GM19395 (cell line): ENCODE measurements at regions not wholly inside any gene's neighbourhood (a gene's known extent, or its start where the extent isn't known, plus 50 kb on each side); places are given as distances from the start of the nearest gene placed in this dataset.
"Not testable (repeated sequence)": the region's sequence is repeated elsewhere in the genome, so short reads cannot be mapped to it uniquely, and the experiment has no call there.

ENCODE experiments used
- ATAC-seq: cut with Tn5 transposase; IDR thresholded peaks from one replicate; pipeline ENCODE4 v1.9.1; 2021; ENCODE audit warnings: mild to moderate bottlenecking, moderate library complexity; ENCODE audit not compliant: unreplicated experiment

- no peak for ATAC-seq
Observed at GRCh38 chr3:75237477-75237876, 426.7 kb upstream of the FRG2C start.

DNA sequence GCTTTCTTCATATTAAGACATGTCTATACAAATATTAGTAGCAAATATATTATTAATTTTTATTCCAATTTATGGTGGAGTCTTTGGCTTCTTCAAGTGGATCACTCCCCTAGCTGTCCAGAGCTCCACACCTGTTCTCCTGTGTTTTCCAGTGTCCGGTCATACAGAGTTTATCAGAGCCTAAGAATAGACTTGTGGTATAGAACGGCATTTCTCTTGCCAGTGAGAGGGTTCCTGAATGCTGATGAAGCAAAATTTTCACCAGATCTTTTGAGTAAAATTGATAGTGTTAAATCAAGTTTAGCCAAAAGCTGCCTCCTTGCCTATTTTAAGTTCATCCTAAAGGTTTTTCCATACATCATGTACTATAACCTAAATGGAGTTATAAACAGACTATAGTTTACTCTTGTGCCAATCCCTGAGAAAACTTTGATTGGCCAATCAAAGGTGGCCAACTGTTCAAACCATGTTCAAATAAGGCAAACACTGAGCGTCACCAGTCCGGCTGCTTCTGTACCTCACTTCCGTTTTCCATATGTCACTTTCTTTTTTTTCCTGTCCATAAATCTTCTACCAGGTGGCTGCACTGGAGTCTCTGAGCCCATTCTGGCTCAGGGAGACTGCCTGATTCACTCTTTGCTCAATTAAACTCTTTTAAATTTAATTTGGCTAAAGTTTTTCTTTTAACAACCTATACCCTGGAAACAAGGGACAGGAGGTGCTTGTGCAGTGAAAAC, 422.7 kb upstream of the FRG2C start:
- ATAC-seq, result not testable (repeated sequence)

- no peak for ATAC-seq
Observed at GRCh38 chr3:75242012-75242735, 422.0 kb upstream of the FRG2C start.

- no peak for ATAC-seq
Observed at GRCh38 chr3:75248974-75249373, 415.2 kb upstream of the FRG2C start.

- ATAC-seq, result no peak
Observed at GRCh38 chr3:75254685-75255084, 409.4 kb upstream of the FRG2C start.

GRCh38 chr3:75258825-75259683, 405.1 kb upstream of the FRG2C start:
- peak; percentile 75 for ATAC-seq

DNA sequence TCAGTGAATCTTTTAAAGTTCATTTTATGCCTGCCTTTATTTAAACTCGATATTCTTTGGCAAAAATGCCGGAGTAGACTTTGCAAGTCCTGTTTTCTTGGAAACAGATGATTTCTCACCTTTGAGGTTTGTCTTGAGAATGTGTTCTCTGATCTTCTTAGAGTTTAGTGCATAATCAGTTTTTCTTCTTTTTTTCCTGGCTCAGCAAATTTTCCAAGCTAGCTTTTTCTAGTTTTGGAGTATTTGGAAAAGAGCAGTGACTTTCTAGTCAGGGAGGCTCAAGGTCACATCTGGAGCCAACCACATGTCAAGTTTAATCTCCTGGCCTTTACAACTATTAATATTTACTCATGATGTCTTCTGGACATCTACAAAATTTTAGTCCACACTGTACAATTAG, 403.2 kb upstream of the FRG2C start:
- ATAC-seq, result not testable (repeated sequence)

GRCh38 chr3:75262661-75263060, 401.5 kb upstream of the FRG2C start:
- no peak for ATAC-seq

- no peak for ATAC-seq
Observed at GRCh38 chr3:75265897-75266296, 398.2 kb upstream of the FRG2C start.

- ATAC-seq, result not testable (repeated sequence)
Observed at GRCh38 chr3:75268576-75268975, 395.6 kb upstream of the FRG2C start.

- ATAC-seq, result not testable (repeated sequence)
Observed at GRCh38 chr3:75272237-75272636, 391.9 kb upstream of the FRG2C start.

GRCh38 chr3:75272691-75273090, 391.4 kb upstream of the FRG2C start:
- ATAC-seq, result no peak

- ATAC-seq, result not testable (repeated sequence)
Observed at GRCh38 chr3:75285531-75286148, 378.5 kb upstream of the FRG2C start.

GRCh38 chr3:75288972-75289574, 375.1 kb upstream of the FRG2C start:
- not testable (repeated sequence) for ATAC-seq

- ATAC-seq, result peak; percentile 74
Observed at GRCh38 chr3:75294124-75294523, 370.0 kb upstream of the FRG2C start.

DNA sequence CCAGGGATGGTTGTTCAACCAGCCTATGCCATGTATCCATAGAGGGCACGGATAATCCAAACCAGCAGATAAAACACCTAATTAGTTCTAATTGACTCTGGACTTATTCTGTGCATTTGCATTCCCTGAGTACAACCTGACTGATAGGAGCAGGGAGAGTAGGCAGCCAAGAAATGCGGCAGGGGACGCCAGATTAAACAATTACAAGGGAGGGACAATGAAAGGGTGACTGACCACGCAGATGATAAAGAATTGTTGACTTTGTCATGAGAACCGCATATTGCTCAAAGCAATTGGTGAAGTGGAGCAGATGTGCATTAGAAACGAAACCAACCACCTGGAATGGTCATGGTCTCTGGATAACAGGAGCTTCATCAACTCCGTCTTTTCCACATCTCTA, 369.1 kb upstream of the FRG2C start:
- no peak for ATAC-seq

GRCh38 chr3:75296858-75297257, 367.3 kb upstream of the FRG2C start:
- no peak for ATAC-seq

DNA sequence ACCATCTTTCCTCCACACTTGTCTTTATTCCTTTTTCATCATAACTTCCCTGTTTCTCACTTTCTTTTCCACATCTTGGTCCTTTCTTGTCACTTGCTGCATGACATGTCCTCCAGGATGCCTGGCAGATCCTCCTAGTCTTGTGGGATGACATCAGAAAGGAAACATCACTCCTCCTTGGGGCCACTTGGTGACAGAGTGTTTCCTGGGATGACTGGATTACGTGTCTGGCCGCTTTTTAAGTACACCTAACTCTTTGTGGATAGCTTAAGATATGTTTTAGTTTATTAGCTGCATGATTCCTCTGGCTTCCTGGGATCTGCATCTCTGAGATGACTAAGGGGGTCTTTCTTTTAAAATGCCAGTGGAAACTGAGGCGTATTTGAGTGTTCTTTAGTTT, 363.5 kb upstream of the FRG2C start:
- no peak for ATAC-seq

DNA sequence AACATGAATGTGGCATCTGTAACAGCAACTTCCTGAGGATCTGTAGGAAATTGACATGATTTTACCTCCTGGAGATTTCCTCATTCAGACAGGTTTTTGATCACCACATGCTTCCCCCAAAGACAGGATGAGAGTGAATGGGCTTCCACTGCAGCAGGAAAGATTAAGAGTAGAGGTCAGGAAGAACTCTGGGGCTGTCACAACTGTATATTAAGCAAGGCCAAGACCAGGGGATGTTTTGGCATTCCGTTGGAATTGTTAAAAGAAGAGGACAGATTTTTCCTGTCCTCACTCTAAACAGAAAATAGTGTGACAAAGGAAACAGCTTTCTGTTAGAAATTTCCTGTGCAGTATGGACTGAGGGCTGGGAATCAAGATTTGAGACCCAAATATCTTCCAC, 363.1 kb upstream of the FRG2C start:
- ATAC-seq, result not testable (repeated sequence)

GRCh38 chr3:75303741-75304140, 360.4 kb upstream of the FRG2C start:
- no peak for ATAC-seq

- ATAC-seq, result no peak
Observed at GRCh38 chr3:75305901-75306300, 358.2 kb upstream of the FRG2C start.
